Ishikawa (cell line): ENCODE measurements at regions not wholly inside any gene's neighbourhood (a gene's known extent, or its start where the extent isn't known, plus 50 kb on each side); places are given as distances from the start of the nearest gene placed in this dataset.

ENCODE experiments used
- CEBPB ChIP-seq: IDR thresholded peaks from 2 replicates; pipeline ENCODE4 v1.6.1; 2012
- CREB1 ChIP-seq: IDR thresholded peaks from 2 replicates; pipeline ENCODE4 v1.6.1; 2012; ENCODE audit warnings: low read depth
- EGR1 ChIP-seq: IDR thresholded peaks from 2 replicates; pipeline ENCODE4 v1.6.1; 2012
- EP300 ChIP-seq: IDR thresholded peaks from 2 replicates; pipeline ENCODE4 v1.6.1; 2012; ENCODE audit warnings: borderline replicate concordance
- FOXM1 ChIP-seq: IDR thresholded peaks from 2 replicates; pipeline ENCODE4 v1.6.1; 2012; ENCODE audit warnings: low read depth, borderline replicate concordance
- NFIC ChIP-seq: IDR thresholded peaks from 2 replicates; pipeline ENCODE4 v1.6.1; 2012
- RAD21 ChIP-seq: IDR thresholded peaks from 2 replicates; pipeline ENCODE4 v1.6.1; 2012; ENCODE audit warnings: low read depth
- TAF1 ChIP-seq: IDR thresholded peaks from 2 replicates; pipeline ENCODE4 v1.6.1; 2012; ENCODE audit warnings: low read depth, mild to moderate bottlenecking
- TCF12 ChIP-seq: IDR thresholded peaks from 2 replicates; pipeline ENCODE4 v1.6.1; 2012; ENCODE audit warnings: low read depth
- TEAD4 ChIP-seq: IDR thresholded peaks from 2 replicates; pipeline ENCODE4 v1.6.1; 2012
- YY1 ChIP-seq: IDR thresholded peaks from 2 replicates; pipeline ENCODE4 v1.6.1; 2012; ENCODE audit warnings: low read depth
- ZBTB7A ChIP-seq: IDR thresholded peaks from 2 replicates; pipeline ENCODE4 v1.6.1; 2012; ENCODE audit warnings: low read depth
- TF ChIP-seq, protein P1 (sequence below): IDR thresholded peaks from 2 replicates; pipeline ENCODE4 v1.6.1; 2012
- TF ChIP-seq, protein P2 (sequence below): IDR thresholded peaks from 2 replicates; pipeline ENCODE4 v1.6.1; 2012
- TF ChIP-seq, protein P3 (sequence below): IDR thresholded peaks from 2 replicates; pipeline ENCODE4 v1.6.1; 2012; ENCODE audit warnings: low read depth, mild to moderate bottlenecking

DNA sequence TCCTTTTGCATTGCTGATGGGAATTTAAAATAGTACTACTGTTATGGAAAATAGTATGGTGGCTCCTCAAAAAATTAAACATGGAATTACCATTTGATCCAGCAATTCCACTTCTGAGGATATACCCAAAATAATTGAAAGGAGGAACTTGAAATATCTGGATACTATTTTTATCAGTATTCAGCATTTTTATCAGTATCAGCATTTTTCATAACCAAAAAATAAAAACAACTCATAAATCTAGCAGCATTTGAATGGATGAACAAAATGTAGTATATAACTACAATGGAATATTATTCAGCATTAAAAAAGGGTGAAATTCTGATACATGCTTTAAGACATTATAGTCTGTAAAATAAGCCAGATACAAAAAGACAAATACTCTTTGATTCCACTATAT lies 763.4 kb upstream of the MAN1A1 start:
- TF ChIP-seq RAD21 (no peak), ZBTB7A (no peak)
- TF ChIP-seq, protein P1, sequence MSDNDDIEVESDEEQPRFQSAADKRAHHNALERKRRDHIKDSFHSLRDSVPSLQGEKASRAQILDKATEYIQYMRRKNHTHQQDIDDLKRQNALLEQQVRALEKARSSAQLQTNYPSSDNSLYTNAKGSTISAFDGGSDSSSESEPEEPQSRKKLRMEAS: no peak

DNA sequence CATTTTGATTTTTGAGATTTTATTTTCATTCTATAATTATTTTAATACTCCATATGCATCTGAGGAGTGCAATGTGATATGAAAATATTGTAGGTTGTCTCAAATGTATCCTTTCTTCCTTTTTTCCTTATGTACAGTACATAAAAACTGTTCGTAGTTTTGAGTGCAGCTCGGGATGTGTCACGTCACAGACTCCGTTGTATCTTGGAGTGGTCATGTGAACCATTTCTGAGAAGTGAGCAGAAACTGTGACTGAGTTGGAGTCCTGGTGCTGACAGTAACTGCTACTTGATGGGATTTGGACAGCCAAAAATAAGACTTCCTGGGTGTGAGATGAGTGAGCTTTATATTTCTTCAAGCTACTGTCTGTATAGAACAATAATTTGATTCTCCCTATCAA lies 761.4 kb upstream of the MAN1A1 start:
- TF ChIP-seq TEAD4 (no peak), TCF12 (no peak), EGR1 (no peak), EP300 (no peak), FOXM1 (no peak), RAD21 (no peak), ZBTB7A (no peak), YY1 (no peak)
- TF ChIP-seq, protein P2, sequence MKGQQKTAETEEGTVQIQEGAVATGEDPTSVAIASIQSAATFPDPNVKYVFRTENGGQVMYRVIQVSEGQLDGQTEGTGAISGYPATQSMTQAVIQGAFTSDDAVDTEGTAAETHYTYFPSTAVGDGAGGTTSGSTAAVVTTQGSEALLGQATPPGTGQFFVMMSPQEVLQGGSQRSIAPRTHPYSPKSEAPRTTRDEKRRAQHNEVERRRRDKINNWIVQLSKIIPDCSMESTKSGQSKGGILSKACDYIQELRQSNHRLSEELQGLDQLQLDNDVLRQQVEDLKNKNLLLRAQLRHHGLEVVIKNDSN: no peak
- TF ChIP-seq, protein P1: no peak

DNA sequence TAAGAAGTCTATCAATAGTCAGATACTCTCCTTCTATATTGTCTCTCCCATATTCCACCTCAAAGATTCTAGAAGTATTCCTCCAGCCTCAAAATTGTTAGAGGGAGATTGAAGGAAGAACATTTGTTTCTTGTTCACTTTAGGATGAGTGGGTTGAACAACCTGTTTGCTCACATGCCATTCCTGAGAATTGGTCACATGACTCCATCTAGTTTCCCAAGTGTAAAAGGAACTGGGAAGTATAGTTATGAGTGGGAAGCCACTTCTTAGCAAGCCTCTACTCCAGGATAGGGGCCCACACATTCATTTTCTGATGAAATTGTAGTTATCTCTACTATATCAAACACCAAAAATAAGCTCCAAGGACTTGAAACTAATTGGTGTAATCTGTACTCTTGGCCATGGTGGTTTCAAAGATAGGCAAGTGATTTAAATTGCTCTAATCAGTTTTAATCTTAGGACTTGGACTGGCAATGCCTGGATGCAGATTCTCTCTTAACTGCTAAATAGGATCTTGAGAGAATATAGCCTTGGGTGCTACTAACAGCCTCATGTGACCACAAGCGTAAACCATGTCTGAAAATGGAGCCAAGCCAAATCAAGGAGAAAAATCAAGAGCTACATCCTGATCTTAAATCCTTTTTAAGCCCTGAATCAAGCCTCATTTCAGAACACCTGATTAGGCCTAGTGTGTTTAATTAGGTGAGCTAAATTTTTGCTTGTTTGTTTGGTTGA lies 758.7 kb upstream of the MAN1A1 start:
- TF ChIP-seq, protein P2: peak; percentile 83
- TF ChIP-seq, protein P1: no peak
- TF ChIP-seq NFIC (no peak), EGR1 (no peak), ZBTB7A (no peak)

DNA sequence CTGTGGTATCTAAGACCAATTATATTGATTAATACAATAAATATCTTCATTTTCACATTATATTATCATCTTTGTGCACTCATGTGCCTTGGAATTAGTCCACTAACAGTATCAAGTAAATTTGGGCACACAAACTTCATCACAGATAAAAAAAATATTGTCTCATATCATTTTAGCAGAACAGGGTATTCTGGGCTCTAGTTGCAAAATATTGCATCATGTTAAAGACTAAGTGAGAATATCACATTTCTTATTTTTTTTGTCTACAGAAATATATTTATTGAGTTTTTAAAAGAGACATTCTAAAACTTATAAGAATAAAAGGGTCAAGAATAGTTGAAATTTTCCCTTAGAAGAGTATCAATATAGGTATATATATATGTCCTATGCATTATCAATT lies 754.1 kb upstream of the MAN1A1 start:
- TF ChIP-seq EP300: no peak
- TF ChIP-seq TEAD4: no peak

DNA sequence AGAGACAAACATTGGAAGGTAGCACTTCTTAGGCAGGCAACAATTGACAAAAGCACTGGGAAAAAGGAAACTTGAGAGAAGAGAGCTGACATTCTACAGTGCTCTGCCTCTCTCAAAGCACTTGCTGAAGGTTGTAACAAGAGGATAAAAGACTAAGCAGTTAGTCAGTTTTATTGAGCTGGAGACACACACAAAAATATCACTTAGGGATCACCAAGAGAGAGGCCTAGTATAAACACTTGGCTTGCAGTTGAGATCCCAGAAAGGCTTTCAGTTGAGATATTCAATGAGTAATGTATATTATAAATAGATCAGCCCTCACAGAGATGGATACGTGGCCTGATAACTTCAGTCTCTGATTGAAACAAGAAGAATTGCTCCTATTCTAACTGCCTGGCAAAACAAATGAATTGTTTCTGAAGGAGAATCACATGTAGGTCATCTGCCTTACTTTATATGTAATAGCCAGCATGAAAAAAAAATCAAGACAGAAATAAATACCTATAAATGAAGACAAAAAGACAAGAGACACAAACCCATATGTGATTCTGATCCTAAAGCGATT lies 747.2 kb upstream of the MAN1A1 start:
- TF ChIP-seq RAD21 (no peak), EP300 (no peak), NFIC (no peak), TAF1 (no peak), FOXM1 (no peak), CREB1 (no peak), EGR1 (no peak), CEBPB (no peak), TEAD4 (no peak), YY1 (no peak)
- TF ChIP-seq, protein P2: no peak
- TF ChIP-seq, protein P3, sequence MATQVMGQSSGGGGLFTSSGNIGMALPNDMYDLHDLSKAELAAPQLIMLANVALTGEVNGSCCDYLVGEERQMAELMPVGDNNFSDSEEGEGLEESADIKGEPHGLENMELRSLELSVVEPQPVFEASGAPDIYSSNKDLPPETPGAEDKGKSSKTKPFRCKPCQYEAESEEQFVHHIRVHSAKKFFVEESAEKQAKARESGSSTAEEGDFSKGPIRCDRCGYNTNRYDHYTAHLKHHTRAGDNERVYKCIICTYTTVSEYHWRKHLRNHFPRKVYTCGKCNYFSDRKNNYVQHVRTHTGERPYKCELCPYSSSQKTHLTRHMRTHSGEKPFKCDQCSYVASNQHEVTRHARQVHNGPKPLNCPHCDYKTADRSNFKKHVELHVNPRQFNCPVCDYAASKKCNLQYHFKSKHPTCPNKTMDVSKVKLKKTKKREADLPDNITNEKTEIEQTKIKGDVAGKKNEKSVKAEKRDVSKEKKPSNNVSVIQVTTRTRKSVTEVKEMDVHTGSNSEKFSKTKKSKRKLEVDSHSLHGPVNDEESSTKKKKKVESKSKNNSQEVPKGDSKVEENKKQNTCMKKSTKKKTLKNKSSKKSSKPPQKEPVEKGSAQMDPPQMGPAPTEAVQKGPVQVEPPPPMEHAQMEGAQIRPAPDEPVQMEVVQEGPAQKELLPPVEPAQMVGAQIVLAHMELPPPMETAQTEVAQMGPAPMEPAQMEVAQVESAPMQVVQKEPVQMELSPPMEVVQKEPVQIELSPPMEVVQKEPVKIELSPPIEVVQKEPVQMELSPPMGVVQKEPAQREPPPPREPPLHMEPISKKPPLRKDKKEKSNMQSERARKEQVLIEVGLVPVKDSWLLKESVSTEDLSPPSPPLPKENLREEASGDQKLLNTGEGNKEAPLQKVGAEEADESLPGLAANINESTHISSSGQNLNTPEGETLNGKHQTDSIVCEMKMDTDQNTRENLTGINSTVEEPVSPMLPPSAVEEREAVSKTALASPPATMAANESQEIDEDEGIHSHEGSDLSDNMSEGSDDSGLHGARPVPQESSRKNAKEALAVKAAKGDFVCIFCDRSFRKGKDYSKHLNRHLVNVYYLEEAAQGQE: no peak
- TF ChIP-seq, protein P1: no peak

DNA sequence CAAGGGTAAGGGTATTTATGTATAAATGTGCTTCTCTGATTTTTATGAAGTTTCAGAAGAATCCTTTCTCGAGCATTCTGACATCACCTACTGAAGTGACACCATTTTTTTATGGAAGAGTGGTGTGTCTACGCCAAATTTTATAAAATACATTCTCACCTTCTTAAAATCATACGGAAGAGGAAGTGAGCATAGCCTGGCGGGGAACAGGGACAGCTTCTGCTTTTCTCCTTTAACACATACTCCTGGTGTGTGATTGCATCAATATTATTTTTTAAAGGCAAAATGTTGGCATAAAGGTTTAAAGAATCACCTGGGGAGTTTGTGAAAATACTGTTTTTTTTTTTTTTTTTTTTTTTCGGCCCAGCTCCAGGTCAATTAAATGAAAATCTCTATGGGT lies 733.6 kb upstream of the MAN1A1 start:
- TF ChIP-seq, protein P2: no peak
- TF ChIP-seq ZBTB7A (no peak), FOXM1 (no peak), NFIC (no peak), EP300 (no peak)
- TF ChIP-seq, protein P3: no peak
